ENCODE measurements at regions not wholly inside any gene's neighbourhood (a gene's known extent, or its start where the extent isn't known, plus 50 kb on each side); places are given as distances from the start of the nearest gene placed in this dataset.
A peak's percentile ranks its signal among the peaks of the same experiment; 100 is the strongest.

DNA sequence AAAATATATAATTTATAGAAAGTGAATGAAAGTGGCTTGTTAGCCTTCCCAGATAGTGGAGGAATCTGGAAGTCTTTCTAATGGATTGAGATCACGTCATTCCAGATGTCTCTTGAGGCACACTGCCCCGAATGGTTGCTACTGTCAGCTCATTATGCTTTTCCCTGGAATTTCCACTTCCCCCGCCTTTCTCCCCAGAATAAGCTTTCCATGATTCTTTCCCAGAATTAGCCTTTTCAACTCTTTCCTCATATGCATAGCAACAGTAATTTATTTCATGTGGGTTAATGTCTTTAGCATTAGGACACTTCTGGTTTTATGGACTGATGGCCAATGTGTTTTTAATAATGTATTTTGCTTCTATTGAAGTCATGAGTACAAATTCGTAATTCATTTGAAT, 81.5 kb downstream of the PALM2AKAP2 start:
- Histone ChIP-seq H3K9ac (ENCODE audit: low read depth, low read length) (no peak overlapping the region), H3K36me3 (ENCODE audit: insufficient read depth, low read length) (no peaks in the 10 kb centered on the region), H2AFZ (ENCODE audit: low read depth, low read length) (no peak overlapping the region), H4K20me1 (ENCODE audit: insufficient read depth, low read length) (no peaks in the 10 kb centered on the region), H3K4me3 (ENCODE audit: low read depth in 1 of 2, low read length in 2 of 2) (no peak overlapping the region), H3K27me3 (ENCODE audit: insufficient read depth, low read length, poor library complexity) (peaks cover 16% of the 10 kb centered on the region), H3K4me2 (ENCODE audit: insufficient read depth, low read length) (no peak overlapping the region), H3K27ac (ENCODE audit: low read length) (no peak overlapping the region), H3K4me1 (ENCODE audit: insufficient read depth, low read length) (no peaks in the 10 kb centered on the region), H3K79me2 (ENCODE audit: insufficient read depth, low read length) (no peaks in the 10 kb centered on the region), H3K9me3 (ENCODE audit: insufficient read depth, low read length, severe bottlenecking) (no peaks in the 10 kb centered on the region)
- DNase-seq: no peak
- TF ChIP-seq, protein P1, sequence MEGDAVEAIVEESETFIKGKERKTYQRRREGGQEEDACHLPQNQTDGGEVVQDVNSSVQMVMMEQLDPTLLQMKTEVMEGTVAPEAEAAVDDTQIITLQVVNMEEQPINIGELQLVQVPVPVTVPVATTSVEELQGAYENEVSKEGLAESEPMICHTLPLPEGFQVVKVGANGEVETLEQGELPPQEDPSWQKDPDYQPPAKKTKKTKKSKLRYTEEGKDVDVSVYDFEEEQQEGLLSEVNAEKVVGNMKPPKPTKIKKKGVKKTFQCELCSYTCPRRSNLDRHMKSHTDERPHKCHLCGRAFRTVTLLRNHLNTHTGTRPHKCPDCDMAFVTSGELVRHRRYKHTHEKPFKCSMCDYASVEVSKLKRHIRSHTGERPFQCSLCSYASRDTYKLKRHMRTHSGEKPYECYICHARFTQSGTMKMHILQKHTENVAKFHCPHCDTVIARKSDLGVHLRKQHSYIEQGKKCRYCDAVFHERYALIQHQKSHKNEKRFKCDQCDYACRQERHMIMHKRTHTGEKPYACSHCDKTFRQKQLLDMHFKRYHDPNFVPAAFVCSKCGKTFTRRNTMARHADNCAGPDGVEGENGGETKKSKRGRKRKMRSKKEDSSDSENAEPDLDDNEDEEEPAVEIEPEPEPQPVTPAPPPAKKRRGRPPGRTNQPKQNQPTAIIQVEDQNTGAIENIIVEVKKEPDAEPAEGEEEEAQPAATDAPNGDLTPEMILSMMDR (IDR thresholded peaks at IDR 0.05; ENCODE audit: borderline replicate concordance, extremely low read depth, low read length, poor library complexity, severe bottlenecking): no peak
- no peak for TF ChIP-seq EZH2 (IDR thresholded peaks at IDR 0.05; ENCODE audit: borderline replicate concordance, low read depth, low read length, severe bottlenecking)
- ATAC-seq (ENCODE audit: insufficient read depth, low read depth): no peak

DNA sequence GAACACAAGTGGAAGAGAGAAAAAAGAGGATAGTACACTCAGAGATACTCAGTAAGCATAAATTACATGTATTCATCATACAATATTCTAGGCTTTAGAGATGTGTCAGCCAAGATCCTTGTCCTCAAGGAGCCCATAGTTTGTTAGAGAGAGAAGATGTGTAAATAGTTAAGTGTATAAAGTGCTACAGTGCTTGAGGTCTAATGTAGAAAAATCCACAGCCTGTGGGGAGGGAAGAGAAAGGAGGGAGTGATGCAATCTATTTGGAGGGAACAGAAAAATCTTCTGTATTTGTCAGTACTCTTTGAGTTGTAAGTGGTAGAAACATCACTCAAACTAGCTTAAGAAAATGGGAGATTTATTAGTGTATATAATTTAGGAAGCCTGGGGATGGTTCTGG, 81.9 kb downstream of the PALM2AKAP2 start:
- H3K27ac ChIP-seq (ENCODE audit: low read length): no peak overlapping the region
- ATAC-seq (ENCODE audit: insufficient read depth, low read depth) (peak; percentile 68), DNase-seq (no peak)
- no peak overlapping the region for H3K9ac ChIP-seq (ENCODE audit: low read depth, low read length)
- no peak overlapping the region for H3K4me2 ChIP-seq (ENCODE audit: insufficient read depth, low read length)
- no peaks in the 10 kb centered on the region for H3K79me2 ChIP-seq (ENCODE audit: insufficient read depth, low read length)
- H3K4me1 ChIP-seq (ENCODE audit: insufficient read depth, low read length): no peaks in the 10 kb centered on the region
- TF ChIP-seq, protein P1 (IDR thresholded peaks at IDR 0.05; ENCODE audit: borderline replicate concordance, extremely low read depth, low read length, poor library complexity, severe bottlenecking): no peak
- H4K20me1 ChIP-seq (ENCODE audit: insufficient read depth, low read length): no peaks in the 10 kb centered on the region
- H3K27me3 ChIP-seq (ENCODE audit: insufficient read depth, low read length, poor library complexity): peaks cover 16% of the 10 kb centered on the region
- H3K4me3 ChIP-seq (ENCODE audit: low read depth in 1 of 2, low read length in 2 of 2): no peak overlapping the region
- H3K36me3 ChIP-seq (ENCODE audit: insufficient read depth, low read length): no peaks in the 10 kb centered on the region
- H3K9me3 ChIP-seq (ENCODE audit: insufficient read depth, low read length, severe bottlenecking): no peaks in the 10 kb centered on the region
- H2AFZ ChIP-seq (ENCODE audit: low read depth, low read length): no peak overlapping the region

DNA sequence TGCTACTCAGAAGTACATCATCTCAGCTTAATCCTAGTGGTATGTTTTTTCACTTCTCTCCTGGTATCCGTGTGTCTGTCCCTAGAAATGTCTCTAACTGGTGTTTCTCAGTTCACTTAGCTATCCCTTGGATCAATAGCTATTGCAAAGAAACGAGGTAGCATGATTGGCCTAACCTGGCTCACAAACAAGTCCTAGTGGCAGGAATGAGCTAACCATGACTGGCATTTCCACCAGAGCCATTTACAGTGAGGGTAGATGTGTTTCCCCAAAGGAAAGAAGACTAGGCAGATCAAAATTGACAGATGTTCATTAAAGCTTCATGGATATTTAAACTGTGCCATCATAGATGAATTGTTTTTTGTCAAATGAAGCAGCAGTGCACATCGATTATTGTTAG, 82.5 kb downstream of the PALM2AKAP2 start:
- no peak overlapping the region for H3K4me3 ChIP-seq (ENCODE audit: low read depth in 1 of 2, low read length in 2 of 2)
- no peak overlapping the region for H3K9ac ChIP-seq (ENCODE audit: low read depth, low read length)
- peaks cover 16% of the 10 kb centered on the region for H3K27me3 ChIP-seq (ENCODE audit: insufficient read depth, low read length, poor library complexity)
- H3K4me2 ChIP-seq (ENCODE audit: insufficient read depth, low read length): no peak overlapping the region
- no peaks in the 10 kb centered on the region for H4K20me1 ChIP-seq (ENCODE audit: insufficient read depth, low read length)
- H3K9me3 ChIP-seq (ENCODE audit: insufficient read depth, low read length, severe bottlenecking): no peaks in the 10 kb centered on the region
- H3K36me3 ChIP-seq (ENCODE audit: insufficient read depth, low read length): no peaks in the 10 kb centered on the region
- H3K4me1 ChIP-seq (ENCODE audit: insufficient read depth, low read length): no peaks in the 10 kb centered on the region
- H2AFZ ChIP-seq (ENCODE audit: low read depth, low read length): no peak overlapping the region
- no peaks in the 10 kb centered on the region for H3K79me2 ChIP-seq (ENCODE audit: insufficient read depth, low read length)
- ATAC-seq (ENCODE audit: insufficient read depth, low read depth) (no peak), DNase-seq (no peak)
- H3K27ac ChIP-seq (ENCODE audit: low read length): no peak overlapping the region
- TF ChIP-seq, protein P1 (IDR thresholded peaks at IDR 0.05; ENCODE audit: borderline replicate concordance, extremely low read depth, low read length, poor library complexity, severe bottlenecking): no peak
- no peak for TF ChIP-seq EZH2 (IDR thresholded peaks at IDR 0.05; ENCODE audit: borderline replicate concordance, low read depth, low read length, severe bottlenecking)

DNA sequence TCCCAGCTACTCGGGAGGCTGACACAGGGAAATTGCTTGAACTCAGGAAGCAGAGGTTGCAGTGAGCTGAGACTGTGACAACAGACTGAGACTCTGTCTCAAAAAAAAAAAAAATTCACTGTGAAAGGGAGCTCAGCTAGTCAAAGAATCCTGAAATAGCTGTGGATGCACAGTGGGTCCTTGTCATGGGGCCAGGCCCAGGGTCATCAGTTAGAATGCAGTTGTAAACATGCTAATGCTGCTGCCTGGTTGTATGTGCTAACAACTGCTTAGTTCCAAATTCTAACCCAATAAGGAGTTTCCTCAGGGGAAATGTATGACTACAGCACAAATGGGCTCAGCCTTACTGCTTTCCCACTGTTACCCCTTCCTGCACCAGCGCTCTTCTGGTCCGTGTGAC, 84.0 kb downstream of the PALM2AKAP2 start:
- Histone ChIP-seq H3K27me3 (ENCODE audit: insufficient read depth, low read length, poor library complexity) (peaks cover 11% of the 10 kb centered on the region), H3K9ac (ENCODE audit: low read depth, low read length) (no peak overlapping the region), H3K79me2 (ENCODE audit: insufficient read depth, low read length) (no peaks in the 10 kb centered on the region), H3K9me3 (ENCODE audit: insufficient read depth, low read length, severe bottlenecking) (no peaks in the 10 kb centered on the region), H2AFZ (ENCODE audit: low read depth, low read length) (no peak overlapping the region), H4K20me1 (ENCODE audit: insufficient read depth, low read length) (no peaks in the 10 kb centered on the region), H3K36me3 (ENCODE audit: insufficient read depth, low read length) (no peaks in the 10 kb centered on the region), H3K4me2 (ENCODE audit: insufficient read depth, low read length) (no peak overlapping the region), H3K4me1 (ENCODE audit: insufficient read depth, low read length) (no peaks in the 10 kb centered on the region), H3K4me3 (ENCODE audit: low read depth in 1 of 2, low read length in 2 of 2) (no peak overlapping the region), H3K27ac (ENCODE audit: low read length) (no peak overlapping the region)
- no peak for DNase-seq
- no peak for TF ChIP-seq EZH2 (IDR thresholded peaks at IDR 0.05; ENCODE audit: borderline replicate concordance, low read depth, low read length, severe bottlenecking)
- TF ChIP-seq, protein P1 (IDR thresholded peaks at IDR 0.05; ENCODE audit: borderline replicate concordance, extremely low read depth, low read length, poor library complexity, severe bottlenecking): no peak
- no peak for ATAC-seq (ENCODE audit: insufficient read depth, low read depth)

All from DND-41 (cell line).